K562 (cell line): ENCODE measurements at regions not wholly inside any gene's neighbourhood (a gene's known extent, or its start where the extent isn't known, plus 50 kb on each side); places are given as distances from the start of the nearest gene placed in this dataset.

Experiments
- ATAC-seq: fragments of 200-7000 bp; cut with Tn5 transposase; 3 replicates; pipeline ENCODE4 v1.9.1; 2020; ENCODE audit warnings: moderate library complexity
- BruUV-seq: library from RNA; stranded (reverse); fragments of 400-500 nt; replicated peaks from 2 replicates; lab custom pipeline; 2021; lab: Mats Ljungman, UMichigan
- CTCF ChIA-PET: fragments of 300-600 bp; formaldehyde crosslinking; extraction: SDS; loops from one replicate; lab custom pipeline; 2021; ENCODE audit warnings: low intra/inter-chr PET ratio; lab: Yijun Ruan, JAX
- POLR2A ChIA-PET: fragments of 300-600, 350-650 bp; sonication (Branson Sonifier 250); formaldehyde crosslinking; extraction: SDS; loops from one replicate; lab custom pipeline; 2021; ENCODE audit warnings: antibody characterized with exemption, inconsistent platforms; lab: Yijun Ruan, JAX
- DNase-seq, 4 experiments: peaks; one replicate each; pipeline versions ENCODE4 v3.0.0 to v3.0.0-alpha.2; 2011 to 2018; ENCODE audit warnings: low spot score in 3 of 4, mixed read lengths in 3 of 4; ENCODE audit errors: extremely low read depth in 1 of 4
- FAIRE-seq: peaks from 2 replicates; lab custom pipeline; 2011; peaks lifted over from hg19 to GRCh38; lab: Jason Lieb, UNC
- H2AFZ ChIP-seq: 2 replicates; pipeline ENCODE4 v1.6.0; 2011; ENCODE audit warnings: low read depth, low read length, control low read depth, inconsistent platforms
- H3K27ac ChIP-seq: fragments of 200-600 bp; 3 replicates; pipeline ENCODE4 v1.8.0; 2011; ENCODE audit warnings: low read depth, mild to moderate bottlenecking, control low read depth, inconsistent platforms, low read length, moderate library complexity, mixed read lengths; ENCODE audit errors: extremely low read depth
- H3K27me3 ChIP-seq, 2 experiments: fragments of 300-600 bp in 1 of 2; 2 replicates in 1 of 2; 3 replicates in 1 of 2; pipeline versions ENCODE4 v1.6.0 to v1.8.0; 2011; ENCODE audit warnings: inconsistent platforms in 2 of 2, low read length in 2 of 2, mild to moderate bottlenecking in 1 of 2, mixed read lengths in 1 of 2, moderate library complexity in 1 of 2; ENCODE audit not compliant: control insufficient read depth in 2 of 2, insufficient read depth in 2 of 2
- H3K36me3 ChIP-seq: fragments of 300-600 bp; 3 replicates; pipeline ENCODE4 v1.8.0; 2011; ENCODE audit warnings: mild to moderate bottlenecking, low read length, inconsistent platforms; ENCODE audit not compliant: control insufficient read depth, insufficient read depth
- H3K4me1 ChIP-seq, 2 experiments: fragments of 200-600 bp in 1 of 2; replicated peaks in 1 of 2; 2 replicates in 1 of 2; 3 replicates in 1 of 2; pipeline versions ENCODE4 v1.5.1 to v1.8.0; 2011; ENCODE audit warnings: inconsistent platforms in 2 of 2, low read length in 2 of 2, mild to moderate bottlenecking in 1 of 2, mixed read lengths in 1 of 2, moderate library complexity in 1 of 2; ENCODE audit not compliant: control insufficient read depth in 2 of 2, insufficient read depth in 2 of 2
- H3K4me2 ChIP-seq: 2 replicates; pipeline ENCODE4 v1.6.1; 2011; ENCODE audit warnings: low read length, control low read depth, inconsistent platforms, mixed read lengths; ENCODE audit not compliant: insufficient read depth
- H3K4me3 ChIP-seq: fragments of 200-600 bp; sonication (generic), shearing (Covaris generic); 2 replicates; pipeline ENCODE4 v1.5.1; 2016; ENCODE audit warnings: control low read depth, inconsistent platforms
- H3K79me2 ChIP-seq: fragments of 200-600 bp; 3 replicates; pipeline ENCODE4 v1.8.0; 2011; ENCODE audit warnings: low read length, inconsistent platforms; ENCODE audit not compliant: control insufficient read depth, insufficient read depth
- H3K9ac ChIP-seq, 2 experiments: 2 replicates each; pipeline versions ENCODE4 v1.6.0 to v1.6.1; 2011; ENCODE audit warnings: low read depth in 2 of 2, low read length in 2 of 2, control low read depth in 1 of 2, inconsistent platforms in 1 of 2, mild to moderate bottlenecking in 1 of 2, mixed read lengths in 1 of 2; ENCODE audit not compliant: insufficient read depth in 1 of 2
- H3K9me1 ChIP-seq: one replicate; pipeline ENCODE4 v1.6.0; 2011; ENCODE audit warnings: inconsistent platforms, mild to moderate bottlenecking, low read length, moderate library complexity; ENCODE audit not compliant: control insufficient read depth, insufficient read depth
- H3K9me3 ChIP-seq: replicated peaks from 2 replicates; pipeline ENCODE4 v1.5.1; 2011; ENCODE audit warnings: low read depth, low read length, inconsistent platforms; ENCODE audit not compliant: control insufficient read depth, insufficient read depth
- H4K20me1 ChIP-seq: replicated peaks from 2 replicates; pipeline ENCODE4 v1.6.1; 2011; ENCODE audit warnings: low read length, inconsistent platforms, mixed read lengths; ENCODE audit not compliant: control insufficient read depth, insufficient read depth
- MAFG ChIP-seq: fragments of 450-650 bp; conservative IDR thresholded peaks from 2 replicates; pipeline ENCODE4 v1.6.1; 2016; ENCODE audit warnings: missing genetic modification characterization, missing compliant biosample characterization
- TEAD1 ChIP-seq, 2 experiments: fragments of 450-650 bp in 1 of 2; sonication (generic) in 1 of 2; formaldehyde crosslinking; IDR thresholded peaks; 2 replicates each; pipeline versions ENCODE4 v1.4.0 to v1.8.0; 2020 to 2022; ENCODE audit warnings: mild to moderate bottlenecking in 2 of 2, missing genetic modification reagents in 1 of 2
- TFAP4 ChIP-seq: sonication (generic); formaldehyde crosslinking; IDR thresholded peaks from 2 replicates; pipeline ENCODE4 v1.8.0; 2022; ENCODE audit warnings: missing genetic modification reagents, mild to moderate bottlenecking, moderate library complexity, borderline replicate concordance
- ZFP91 ChIP-seq: sonication (generic); formaldehyde crosslinking; IDR thresholded peaks from 2 replicates; pipeline ENCODE4 v1.8.0; 2022; ENCODE audit warnings: mild to moderate bottlenecking, missing genetic modification reagents
- WGBS: fragments of 100-300 bp; shearing (Covaris generic); methylation state at CpG from one replicate; pipeline ENCODE4 v1.1.6; 2016; ENCODE audit warnings: low coverage, mixed read lengths; ENCODE audit not compliant: insufficient coverage; ENCODE audit errors: missing lambda C conversion rate; 5-methylcytosine and 5-hydroxymethylcytosine counted together
- in situ Hi-C: fragments of 300-500 bp; cut with MboI; formaldehyde crosslinking; loops from 4 replicates; pipeline ENCODE4 v1.15.0; 2018; ENCODE audit warnings: inconsistent platforms, mixed read lengths
- intact Hi-C: fragments of 100-400 bp; cut with micrococcal nuclease; formaldehyde crosslinking; loops from 2 replicates; pipeline ENCODE4 v1.14.2; 2022

GRCh38 chr4:35494955-35495354, 749.4 kb downstream of the ARAP2 start:
- POLR2A ChIA-PET: no interaction called here
- Histone ChIP-seq H3K27me3 (no peaks in the 10 kb centered on the region), H3K4me2 (no peak overlapping the region), H3K9me3 (no peaks in the 10 kb centered on the region; the same call in 1 of the 2 replicates), H3K27ac (no peak overlapping the region), H3K36me3 (no peaks in the 10 kb centered on the region), H3K9ac (no peak overlapping the region), H3K79me2 (no peaks in the 10 kb centered on the region), H2AFZ (no peak overlapping the region), H4K20me1 (no peaks in the 10 kb centered on the region), H3K4me3 (no peak overlapping the region), H3K4me1 (no peaks in the 10 kb centered on the region), H3K9me1 (no peaks in the 10 kb centered on the region)
- FAIRE-seq (no peak), DNase-seq (no peak), ATAC-seq (no peak)
- CTCF ChIA-PET: no interaction called here
- intact Hi-C loops: no loop called here
- TF ChIP-seq TEAD1 (CRISPR knock-in tag; IDR thresholded peaks at IDR 0.05) (no peak), MAFG (tag) (no peak), ZFP91 (CRISPR knock-in tag) (no peak), TFAP4 (no peak)
- no TSS peak for BruUV-seq
- in situ Hi-C loops: no loop called here
- 0% methylated on average over 5 of the region's 5 CpGs for WGBS
